DMS 273 (cell line): ENCODE measurements at regions not wholly inside any gene's neighbourhood (a gene's known extent, or its start where the extent isn't known, plus 50 kb on each side); places are given as distances from the start of the nearest gene placed in this dataset.

Experiments
- DNase-seq: peaks from one replicate; lab custom pipeline; 2025; ENCODE audit not compliant: unreplicated experiment; lab: John Stamatoyannopoulos, UW

DNA sequence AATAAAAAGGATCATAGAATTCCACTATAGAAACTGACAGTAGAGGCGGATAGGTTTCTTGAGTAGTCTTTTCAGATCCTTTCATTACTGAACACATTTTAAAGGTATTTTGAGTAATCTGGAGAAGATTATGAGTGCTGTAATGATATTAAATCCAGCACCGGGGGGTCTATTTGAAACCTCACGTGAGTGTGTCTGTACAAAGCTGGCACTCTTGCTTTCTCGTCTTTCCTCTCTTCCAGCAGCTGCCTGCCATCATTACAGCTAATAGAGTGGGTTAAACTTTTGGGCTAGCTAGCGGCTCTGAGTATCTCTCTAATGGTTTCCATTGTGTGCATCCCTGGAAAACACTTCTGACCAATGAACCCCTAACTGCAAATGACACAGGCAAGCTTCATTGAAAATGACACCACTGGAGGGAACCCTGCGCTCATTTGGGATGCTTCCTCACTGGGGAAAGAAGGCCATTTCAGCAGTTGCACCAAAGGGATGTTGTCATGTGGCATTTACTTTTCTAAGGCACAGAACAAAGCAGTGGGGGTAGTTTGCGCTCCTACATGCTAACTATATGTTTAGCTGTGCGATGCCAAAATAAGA lies 101.0 kb downstream of the HRH4 start:
- no peak for DNase-seq

DNA sequence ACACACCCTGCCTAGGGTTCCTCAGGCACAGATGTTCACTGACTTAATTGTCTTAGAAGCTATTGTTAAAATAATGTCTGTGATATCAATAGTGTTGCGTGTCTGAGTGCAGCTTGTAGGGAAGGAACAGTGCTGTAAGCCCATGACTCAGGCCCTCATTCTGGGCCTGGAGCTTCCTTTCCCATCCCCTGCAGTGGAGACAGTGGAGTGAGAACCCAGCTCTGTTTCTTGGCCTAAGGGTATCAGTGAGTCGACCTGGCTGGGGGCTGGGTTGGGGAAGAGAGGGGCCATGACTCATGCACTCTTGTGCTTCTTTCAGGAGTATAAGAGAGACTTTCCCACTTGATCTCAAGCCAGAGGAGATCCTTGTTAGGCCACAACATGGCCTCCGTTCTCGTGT lies 106.8 kb downstream of the HRH4 start:
- no peak for DNase-seq

GRCh38 chr18:24570716-24571115 lies 110.3 kb downstream of the HRH4 start:
- DNase-seq = no peak

DNA sequence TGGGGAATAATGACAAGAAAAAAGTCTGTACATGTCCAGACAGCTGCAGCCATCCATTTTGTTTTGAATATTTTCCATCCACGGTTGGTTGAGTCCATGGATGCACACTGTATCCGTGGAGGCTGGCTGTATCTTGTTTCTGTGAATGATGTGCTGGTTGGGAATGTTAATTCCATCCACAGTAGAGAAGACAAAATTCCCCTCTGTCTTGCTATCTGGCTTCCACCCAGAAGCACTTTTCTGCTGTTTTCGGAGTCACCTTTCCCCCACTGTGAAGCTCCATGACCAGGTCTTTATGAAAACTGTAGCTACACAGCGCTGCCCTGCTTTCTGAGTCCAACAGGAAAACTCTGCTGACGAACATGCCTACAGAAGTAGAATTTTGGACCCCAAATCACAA lies 122.3 kb downstream of the HRH4 start:
- DNase-seq = no peak

GRCh38 chr18:24584205-24584604 lies 123.8 kb downstream of the HRH4 start:
- DNase-seq = no peak

GRCh38 chr18:24584813-24585212 lies 124.4 kb downstream of the HRH4 start:
- DNase-seq = no peak

DNA sequence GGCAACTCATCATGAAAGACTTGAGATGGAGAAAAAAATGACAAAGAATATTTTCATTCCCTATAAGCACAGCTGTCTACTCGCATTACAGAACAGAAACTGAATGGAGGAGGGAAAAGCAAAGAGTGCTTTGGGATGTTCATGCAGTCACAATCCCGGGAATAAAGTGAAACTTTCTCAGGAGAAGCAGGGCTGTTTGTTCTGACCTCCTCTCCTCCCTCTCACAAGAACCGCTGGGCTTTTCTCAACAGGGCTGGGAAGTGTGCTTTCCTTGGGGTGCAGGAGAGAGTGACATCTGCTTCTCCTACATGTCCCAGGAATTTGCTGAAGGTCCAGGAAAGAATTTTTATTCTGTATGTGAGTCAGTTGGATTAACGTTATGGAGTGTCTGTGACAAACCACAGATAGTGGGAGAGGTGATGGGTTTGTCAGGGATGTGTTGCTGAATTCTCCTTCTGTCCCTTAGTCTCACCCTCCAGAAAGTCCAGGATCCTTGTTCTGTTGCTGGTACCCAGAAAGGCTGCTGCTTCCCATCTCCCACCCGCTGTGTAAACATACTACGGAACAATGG lies 125.6 kb downstream of the HRH4 start:
- no peak for DNase-seq

DNA sequence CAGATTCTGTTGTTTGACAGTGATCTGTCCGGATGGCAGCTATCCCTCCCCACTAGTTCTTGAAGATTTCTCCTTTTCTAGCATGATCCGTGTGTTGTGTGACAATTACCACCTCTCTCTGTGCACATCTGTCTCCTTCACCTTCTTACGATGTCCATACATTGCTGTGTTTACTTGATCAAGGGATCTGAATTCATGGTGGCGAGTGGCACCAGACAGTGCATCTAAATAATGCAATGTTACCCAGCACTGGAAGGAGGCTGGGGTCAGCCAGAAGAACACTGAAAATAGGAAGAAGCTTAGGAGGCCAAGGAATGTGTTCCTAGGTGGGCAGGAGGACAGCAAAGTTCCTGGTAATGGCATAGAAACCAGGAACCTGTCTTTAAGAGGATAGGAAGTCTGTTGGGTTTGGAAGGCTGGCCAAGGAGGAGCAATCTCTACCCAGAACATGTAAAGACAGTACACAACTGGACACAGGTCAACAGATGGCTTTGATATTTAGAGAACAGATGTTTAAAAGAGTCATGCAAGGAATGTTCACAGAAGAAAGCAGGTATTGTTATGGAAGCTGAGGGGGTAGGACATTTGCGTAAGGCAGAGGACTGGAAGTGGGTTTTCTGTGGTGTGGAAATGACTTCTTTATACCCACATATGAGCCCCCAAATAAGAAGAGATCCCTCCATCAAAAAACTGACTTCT lies 126.4 kb downstream of the HRH4 start:
- no peak for DNase-seq

DNA sequence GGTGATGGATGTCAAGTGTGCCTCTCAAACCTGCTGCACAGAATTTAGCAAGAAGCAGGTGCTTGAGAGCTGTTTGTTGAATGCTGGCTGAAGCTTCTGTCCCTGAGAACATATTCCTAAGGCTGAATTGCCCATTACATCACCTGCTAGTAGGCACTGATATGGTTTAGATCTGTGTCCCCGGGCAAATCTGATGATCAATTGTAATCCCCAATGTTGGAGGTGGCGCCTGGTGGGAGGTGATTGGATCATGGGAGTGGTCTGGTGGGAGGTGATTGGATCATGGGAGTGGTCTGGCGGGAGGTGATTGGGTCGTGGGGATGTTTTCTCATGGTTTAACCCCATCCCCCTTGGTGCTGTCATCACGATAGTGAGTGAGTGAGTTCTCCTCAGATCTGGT lies 128.0 kb downstream of the HRH4 start:
- DNase-seq = no peak

DNA sequence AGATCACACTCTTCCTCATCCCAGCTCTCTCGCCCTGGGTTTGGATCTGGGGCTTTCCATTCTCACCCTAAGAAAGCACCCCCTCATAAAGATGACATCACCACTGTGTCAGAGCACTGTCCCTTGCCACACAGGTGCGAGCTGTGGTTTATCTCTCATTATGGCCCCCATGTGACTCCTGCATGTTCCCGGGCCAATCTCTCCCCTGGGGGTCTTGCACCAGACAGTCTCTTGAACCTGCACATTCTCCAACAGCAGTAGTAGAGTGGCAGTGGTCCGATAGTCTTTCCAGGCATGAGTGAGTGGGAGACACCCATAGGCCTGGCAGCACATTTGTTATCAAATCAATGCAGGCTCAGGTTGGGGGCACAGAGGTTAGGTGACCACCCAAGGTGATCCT lies 130.5 kb downstream of the HRH4 start:
- DNase-seq = no peak

GRCh38 chr18:24593401-24593800 lies 133.0 kb downstream of the HRH4 start:
- DNase-seq = no peak

DNA sequence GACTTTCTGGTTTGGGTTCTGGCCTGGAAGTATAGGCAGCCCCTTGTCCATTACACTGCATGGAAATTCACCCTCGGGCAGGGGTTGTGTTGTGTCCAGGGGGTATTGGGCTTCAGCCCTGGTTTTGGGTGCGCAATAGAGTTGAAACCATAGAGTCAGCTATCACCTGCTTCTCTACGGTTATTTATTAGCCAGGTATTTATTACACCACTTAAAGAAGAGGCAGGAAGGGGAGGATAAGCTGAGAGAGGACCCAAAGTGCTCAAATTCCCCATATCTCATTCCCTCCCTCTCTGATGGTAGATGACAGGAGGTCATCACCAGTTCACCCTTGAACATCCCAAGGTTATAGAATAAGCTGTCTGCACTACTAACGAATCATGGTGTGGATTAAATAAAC lies 133.4 kb downstream of the HRH4 start:
- DNase-seq = no peak

GRCh38 chr18:24595561-24596031 lies 135.2 kb downstream of the HRH4 start:
- no peak for DNase-seq

DNA sequence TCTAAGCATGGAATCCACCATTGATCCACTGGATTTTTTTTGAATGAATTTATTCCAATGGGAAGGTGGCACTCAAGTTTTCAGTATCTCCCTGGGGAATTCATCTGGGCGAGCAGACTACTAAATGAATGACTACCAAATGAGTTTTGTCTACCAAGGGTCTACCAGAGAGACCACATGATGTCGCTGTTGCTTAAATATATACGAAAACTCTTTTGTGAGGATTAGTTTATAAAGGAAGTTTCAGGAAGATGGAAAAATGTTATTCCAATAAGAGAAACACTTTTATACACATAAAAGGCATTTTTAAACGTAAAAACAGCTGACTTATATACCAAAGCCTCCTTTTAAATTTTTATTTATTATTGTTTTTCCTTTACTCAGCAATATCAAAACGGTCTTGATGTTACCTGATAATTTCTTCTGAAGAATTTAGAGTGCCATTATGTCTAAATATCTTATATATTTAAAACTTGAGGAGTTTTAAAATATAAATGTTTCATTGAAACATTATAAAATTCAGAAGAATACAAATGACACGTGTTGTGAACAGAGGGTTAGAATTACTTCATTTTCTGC lies 139.7 kb downstream of the HRH4 start:
- DNase-seq = peak; percentile 89

DNA sequence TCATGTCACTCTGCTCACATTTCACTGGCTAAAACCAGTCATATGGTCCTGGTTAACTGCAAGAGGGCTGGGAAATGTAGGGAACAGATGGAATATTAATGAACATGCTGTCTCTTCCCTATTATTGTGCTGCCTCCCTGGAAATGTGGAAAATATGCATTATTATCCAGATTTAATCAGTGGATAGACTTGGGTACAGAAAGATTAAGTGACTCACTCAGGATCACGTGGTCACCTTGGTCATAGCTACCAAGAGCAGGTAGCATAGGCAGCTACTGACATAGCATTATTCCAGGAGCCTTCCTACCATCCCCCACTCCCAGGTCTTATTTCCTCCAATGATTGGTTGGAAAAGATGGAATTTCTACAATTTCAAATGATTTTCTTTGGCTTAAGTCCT lies 141.1 kb downstream of the HRH4 start:
- DNase-seq = peak; percentile 60

- DNase-seq = peak; percentile 40
These were observed 141.8 kb downstream of the HRH4 start for GRCh38 chr18:24602201-24602600.

GRCh38 chr18:24603151-24603550 lies 142.7 kb downstream of the HRH4 start:
- no peak for DNase-seq

GRCh38 chr18:24605444-24605843 lies 145.0 kb downstream of the HRH4 start:
- DNase-seq = no peak

GRCh38 chr18:24609254-24609653 lies 148.8 kb downstream of the HRH4 start:
- no peak for DNase-seq

DNA sequence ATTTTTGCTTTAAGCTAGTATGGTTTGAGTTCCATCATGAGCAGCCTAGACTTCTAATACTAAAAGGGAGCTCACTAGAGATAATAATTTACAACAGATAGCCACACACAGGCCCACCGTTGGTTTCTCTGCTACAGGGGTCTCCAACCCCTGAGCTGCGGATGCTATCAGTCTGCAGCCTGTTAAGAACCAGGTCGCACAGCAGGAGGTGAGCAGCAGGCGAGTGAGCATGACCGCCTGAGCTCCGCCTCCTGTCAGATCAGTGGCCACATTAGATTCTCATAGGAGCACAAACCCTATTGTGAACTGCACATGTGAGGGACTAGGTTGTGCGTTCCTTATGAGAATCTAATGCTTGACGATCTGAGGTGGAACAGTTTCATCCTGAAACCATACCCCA lies 150.6 kb downstream of the HRH4 start:
- DNase-seq = no peak

GRCh38 chr18:24613896-24614640 lies 153.6 kb downstream of the HRH4 start:
- DNase-seq = no peak

DNA sequence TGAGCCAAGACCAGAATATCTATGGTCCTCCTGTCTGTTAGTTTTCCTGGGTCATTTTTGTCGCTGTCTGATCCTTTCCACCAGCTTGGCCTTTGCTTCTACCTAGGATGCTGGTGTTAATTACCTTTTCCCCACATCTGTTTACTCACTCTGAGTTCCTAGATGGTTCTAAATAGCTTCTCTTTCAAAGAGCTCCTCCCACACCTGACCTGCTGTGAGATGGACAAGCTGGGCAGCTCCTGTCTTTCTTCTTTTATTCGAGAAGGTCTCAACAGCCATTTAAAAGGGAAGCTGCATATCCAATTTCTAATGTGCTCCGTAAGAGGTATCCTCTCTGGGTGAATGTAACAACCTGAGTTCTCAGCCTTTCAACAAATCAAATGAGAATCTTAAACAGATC lies 156.2 kb downstream of the HRH4 start:
- no peak for DNase-seq
